ENCODE measurements at regions not wholly inside any gene's neighbourhood (a gene's known extent, or its start where the extent isn't known, plus 50 kb on each side); places are given as distances from the start of the nearest gene placed in this dataset.

GRCh38 chr1:42017730-42018129 lies 99.0 kb upstream of the HIVEP3 start:
- TF ChIP-seq CTCF (conservative IDR thresholded peaks at IDR 0.05; ENCODE audit: low read depth, low read length) (no peak), EZH2 (IDR thresholded peaks at IDR 0.05; ENCODE audit: low read length, unreplicated experiment) (no peak), EZH2phosphoT487 (IDR thresholded peaks at IDR 0.05; ENCODE audit: borderline replicate concordance, low read length) (no peak)
